ENCODE measurements at regions not wholly inside any gene's neighbourhood (a gene's known extent, or its start where the extent isn't known, plus 50 kb on each side); places are given as distances from the start of the nearest gene placed in this dataset.

GRCh38 chr2:18503376-18504228 is 56.9 kb downstream of the RDH14 start:
- DNase-seq (ENCODE audit: low read depth) = no peak

- no peak for DNase-seq (ENCODE audit: low read depth)
Observed at GRCh38 chr2:18502142-18502541, 58.3 kb downstream of the RDH14 start.

DNA sequence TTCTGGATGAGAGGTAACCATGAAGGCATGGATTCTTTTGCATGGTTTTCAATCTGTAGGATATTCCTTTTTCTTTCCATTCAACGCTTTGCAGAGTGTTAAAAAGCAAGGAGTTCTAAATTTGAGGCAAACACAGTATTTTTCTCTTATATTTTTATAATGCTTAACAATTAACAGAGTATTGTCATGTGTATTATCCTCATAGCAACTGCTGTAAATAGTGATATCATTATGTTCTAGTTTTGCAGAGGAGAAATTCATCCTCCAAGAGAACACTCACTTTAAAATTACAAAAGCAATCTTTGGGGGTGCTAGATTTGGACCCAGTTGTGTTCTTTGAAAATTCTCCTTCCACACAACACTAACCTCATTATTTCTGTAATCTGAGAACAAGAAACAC is 58.7 kb downstream of the RDH14 start:
- DNase-seq (ENCODE audit: low read depth) = no peak

DNA sequence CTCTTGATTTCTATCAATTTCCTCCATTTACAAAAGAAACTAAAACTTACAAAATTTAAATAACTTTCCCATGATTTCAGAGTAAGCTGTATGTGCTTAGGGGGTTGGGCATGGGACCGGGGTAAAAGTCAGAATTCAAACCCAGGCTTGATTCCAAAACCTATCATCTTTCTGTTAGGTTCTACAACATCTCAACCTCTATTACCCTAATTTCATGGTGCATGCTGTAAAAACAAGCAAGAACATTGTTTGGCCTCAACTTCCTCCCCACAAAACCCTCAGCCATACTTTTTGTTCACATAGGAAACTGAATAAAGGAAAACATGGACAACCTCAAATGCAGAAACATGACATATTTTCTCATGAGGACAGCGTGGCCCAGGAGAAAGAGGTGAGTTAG is 59.3 kb downstream of the RDH14 start:
- no peak for DNase-seq (ENCODE audit: low read depth)

DNA sequence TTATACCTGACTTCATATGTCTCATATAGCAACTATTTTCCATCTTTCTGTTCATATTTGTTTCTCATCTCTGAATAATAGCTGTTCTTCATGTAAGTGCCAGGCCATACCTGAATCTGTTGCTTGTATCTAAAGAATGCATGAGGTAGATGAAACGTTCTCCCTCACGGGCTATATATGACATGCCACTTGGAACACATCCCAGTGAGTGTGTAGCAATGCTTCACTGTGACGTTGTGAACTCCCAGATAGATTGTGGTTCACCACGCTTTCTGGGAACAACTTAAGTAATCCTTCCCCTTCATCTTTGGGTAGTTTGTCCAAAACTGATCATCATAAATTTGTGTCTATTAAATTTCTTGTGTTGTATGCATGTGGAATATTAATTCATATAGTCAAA is 60.1 kb downstream of the RDH14 start:
- DNase-seq (ENCODE audit: low read depth) = peak; percentile 77

- DNase-seq (ENCODE audit: low read depth) = peak; percentile 11
Observed at GRCh38 chr2:18498531-18498930, 61.9 kb downstream of the RDH14 start.

DNA sequence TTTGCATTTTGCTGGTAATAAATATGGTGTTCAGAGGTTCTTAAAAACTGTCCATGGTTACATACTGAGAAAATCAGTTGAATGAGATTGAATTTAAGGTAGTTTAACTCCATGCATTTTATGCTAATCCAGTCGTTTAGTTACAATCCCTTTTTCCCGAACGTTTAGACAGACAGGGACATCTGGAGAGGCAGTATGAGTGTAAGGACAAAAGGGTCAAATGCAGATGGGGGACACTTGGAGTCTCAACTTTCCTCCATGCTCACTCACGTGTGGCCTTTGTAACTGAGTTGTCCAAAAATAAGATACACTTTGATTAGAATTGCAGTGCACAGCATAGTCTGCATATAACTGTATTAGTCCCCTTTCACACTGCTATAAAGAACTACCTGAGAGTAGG is 63.9 kb downstream of the RDH14 start:
- DNase-seq (ENCODE audit: low read depth) = no peak

- DNase-seq (ENCODE audit: low read depth) = no peak
Observed at GRCh38 chr2:18495058-18495457, 65.4 kb downstream of the RDH14 start.

DNA sequence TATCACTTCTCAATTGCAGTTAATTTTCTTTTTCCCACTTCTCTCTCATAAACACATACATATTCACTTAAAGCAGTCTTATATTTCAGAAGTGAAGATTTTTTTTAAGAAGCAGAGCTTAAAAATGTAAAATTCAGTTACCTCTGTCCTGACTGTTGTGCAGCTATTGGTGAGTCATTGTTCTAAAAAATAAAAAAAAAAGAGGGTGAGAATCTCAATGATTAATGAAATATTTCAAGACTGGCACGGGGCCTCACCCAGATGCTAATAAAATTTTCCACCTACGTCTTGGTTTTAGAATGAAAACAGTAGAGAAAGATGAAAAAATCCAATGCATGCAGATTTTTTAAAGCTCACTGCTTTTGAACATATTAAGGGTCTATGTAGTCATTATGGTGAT is 67.7 kb downstream of the RDH14 start:
- no peak for DNase-seq (ENCODE audit: low read depth)

DNA sequence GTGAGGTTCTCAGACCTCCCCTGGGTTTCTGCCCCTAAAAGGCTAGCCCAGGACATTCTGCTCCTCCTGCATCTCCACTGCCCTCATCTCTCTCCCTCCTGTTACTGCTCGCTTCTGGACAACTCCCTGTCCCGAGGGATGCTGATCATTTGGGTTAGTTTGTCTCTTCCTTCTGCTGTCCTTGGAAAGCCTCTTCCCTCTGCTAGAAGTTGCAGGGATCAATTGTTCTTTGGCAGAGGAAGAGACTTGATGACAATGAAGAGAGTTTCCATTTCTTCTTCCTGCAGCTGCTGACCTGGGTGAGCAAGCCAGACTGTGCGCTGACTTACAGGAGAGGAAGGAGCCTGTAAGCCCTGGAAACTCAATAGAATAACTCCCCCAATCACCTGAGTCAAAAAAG is 68.9 kb downstream of the RDH14 start:
- no peak for DNase-seq (ENCODE audit: low read depth)

- no peak for DNase-seq (ENCODE audit: low read depth)
Observed at GRCh38 chr2:18490901-18491300, 69.6 kb downstream of the RDH14 start.

GRCh38 chr2:18487106-18487913 is 73.1 kb downstream of the RDH14 start:
- no peak for DNase-seq (ENCODE audit: low read depth)

DNA sequence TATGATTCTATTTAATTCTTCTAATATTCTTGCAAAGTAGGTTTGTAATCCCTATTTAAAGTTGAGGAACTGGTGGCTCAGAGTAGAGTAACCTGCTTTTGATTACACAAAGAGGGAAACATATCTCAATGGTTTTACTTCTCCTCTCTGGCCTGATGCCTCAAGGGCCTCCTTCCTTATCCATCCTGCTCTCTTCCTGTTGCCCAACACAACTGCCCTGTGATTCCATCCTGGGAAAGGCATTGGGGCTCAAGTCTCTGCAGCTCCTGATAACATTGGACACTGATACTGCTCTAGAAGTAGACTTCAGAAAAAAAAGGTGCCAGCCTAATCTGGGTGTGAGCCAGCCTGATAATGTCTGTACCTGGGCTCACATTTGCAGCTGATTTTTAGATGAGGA is 75.8 kb downstream of the RDH14 start:
- no peak for DNase-seq (ENCODE audit: low read depth)

GRCh38 chr2:18483896-18484295 is 76.6 kb downstream of the RDH14 start:
- no peak for DNase-seq (ENCODE audit: low read depth)

- DNase-seq (ENCODE audit: low read depth) = no peak
Observed at GRCh38 chr2:18482666-18483065, 77.8 kb downstream of the RDH14 start.

DNA sequence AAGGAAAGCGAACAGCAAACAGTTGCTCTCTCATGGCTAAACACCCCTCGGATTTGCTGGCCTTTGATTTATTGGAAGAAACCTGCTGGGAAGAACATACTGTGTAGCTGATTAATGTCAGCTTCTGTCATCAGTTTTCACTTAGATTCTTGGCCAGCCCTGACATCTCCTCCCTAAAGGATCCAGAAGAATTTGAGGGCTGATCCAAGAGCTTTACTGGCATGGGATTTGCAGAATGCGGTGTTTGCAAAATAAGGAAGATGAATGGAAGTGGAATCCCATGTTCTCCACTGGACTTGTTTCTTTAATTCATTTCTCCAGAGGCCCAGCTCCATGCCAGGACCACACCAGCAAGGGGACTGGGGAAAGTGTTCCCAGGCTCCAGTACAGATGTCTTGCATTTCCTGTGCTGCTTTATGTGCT is 80.5 kb downstream of the RDH14 start:
- no peak for DNase-seq (ENCODE audit: low read depth)

DNA sequence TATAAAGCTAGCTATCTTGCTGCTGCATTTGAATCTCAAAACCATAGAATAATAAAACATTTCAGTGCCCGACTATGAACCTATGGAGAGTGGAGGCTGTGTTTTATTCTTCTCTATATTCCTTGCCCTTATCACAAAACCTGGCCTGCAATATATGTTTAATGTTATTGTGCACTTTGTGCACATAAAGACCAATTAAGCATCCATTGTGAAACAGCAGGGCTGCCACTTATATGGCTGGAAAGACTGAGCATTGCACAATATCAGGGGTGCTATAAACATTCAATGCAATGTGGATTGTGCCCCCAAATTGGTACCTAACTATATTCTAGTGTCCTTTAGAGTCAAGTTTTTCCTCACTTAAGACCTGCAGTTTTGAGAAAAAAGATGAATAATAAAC is 83.2 kb downstream of the RDH14 start:
- DNase-seq (ENCODE audit: low read depth) = no peak

GRCh38 chr2:18476484-18476883 is 84.0 kb downstream of the RDH14 start:
- no peak for DNase-seq (ENCODE audit: low read depth)

- DNase-seq (ENCODE audit: low read depth) = no peak
Observed at GRCh38 chr2:18475884-18476283, 84.6 kb downstream of the RDH14 start.

GRCh38 chr2:18474700-18475099 is 85.8 kb downstream of the RDH14 start:
- no peak for DNase-seq (ENCODE audit: low read depth)

DNA sequence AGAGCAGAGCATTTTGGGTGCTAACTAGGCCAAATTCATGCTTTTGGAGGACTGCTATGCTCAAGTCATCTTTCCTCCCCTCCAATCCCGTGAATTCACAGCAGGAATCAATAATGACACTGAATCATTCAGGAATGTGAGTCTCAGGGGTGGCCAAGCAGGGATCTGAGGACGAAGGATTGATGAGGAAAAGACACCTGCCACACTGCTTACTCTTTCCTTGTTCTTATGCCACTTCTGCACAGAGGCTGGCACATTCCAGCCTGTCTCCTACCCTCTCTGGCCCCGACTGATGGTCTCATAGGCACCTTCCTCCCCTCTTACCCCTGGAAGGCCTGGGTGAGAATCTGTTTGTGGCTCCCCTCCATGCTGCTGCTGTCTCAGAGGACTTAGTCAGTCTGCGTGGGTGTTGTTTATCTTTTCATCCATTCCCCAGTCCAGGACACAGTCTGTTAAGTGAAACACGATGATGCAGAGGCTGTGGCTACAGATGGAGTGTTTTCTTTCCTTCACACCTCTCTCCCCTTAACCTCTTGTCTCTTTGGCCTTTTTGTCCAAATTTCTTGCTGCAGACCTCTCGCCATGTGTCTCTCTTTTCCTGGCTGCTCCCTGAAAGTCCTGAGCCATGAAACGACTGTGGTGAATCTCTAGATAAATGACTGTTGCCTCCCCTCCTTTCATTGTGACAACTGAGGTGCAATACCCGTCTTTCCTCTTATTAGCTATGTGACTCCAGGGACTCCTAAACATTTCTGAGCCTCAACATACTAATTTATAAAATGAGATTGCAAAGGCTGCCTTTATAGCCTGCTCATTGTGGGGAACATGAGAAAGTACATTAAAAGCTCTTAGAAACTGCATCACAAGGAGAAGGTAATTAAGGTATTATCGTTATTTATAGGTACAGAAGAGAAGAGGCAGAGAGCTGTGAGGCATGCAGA is 86.9 kb downstream of the RDH14 start:
- DNase-seq (ENCODE audit: low read depth) = peak; percentile 70
